GM12891 (cell line): ENCODE measurements at regions not wholly inside any gene's neighbourhood (a gene's known extent, or its start where the extent isn't known, plus 50 kb on each side); places are given as distances from the start of the nearest gene placed in this dataset.

Source experiments
- PAX5 ChIP-seq: IDR thresholded peaks from 2 replicates; pipeline ENCODE4 v1.6.1; 2011; ENCODE audit warnings: low read length, moderate library complexity, mild to moderate bottlenecking; ENCODE audit not compliant: insufficient read depth, severe bottlenecking
- POLR2A ChIP-seq: IDR thresholded peaks from 2 replicates; pipeline ENCODE4 v1.6.1; 2011; ENCODE audit warnings: low read depth, low read length, control low read depth
- POLR2AphosphoS5 ChIP-seq: IDR thresholded peaks from 2 replicates; pipeline ENCODE4 v1.6.1; 2011; ENCODE audit warnings: low read depth, low read length, control low read depth
- POU2F2 ChIP-seq: IDR thresholded peaks from 2 replicates; pipeline ENCODE4 v1.6.1; 2011; ENCODE audit warnings: low read depth, mild to moderate bottlenecking, control low read depth, low read length, moderate library complexity
- SPI1 ChIP-seq: IDR thresholded peaks from 2 replicates; pipeline ENCODE4 v1.6.1; 2011; ENCODE audit warnings: low read depth, low read length, control low read depth
- TAF1 ChIP-seq: IDR thresholded peaks from 2 replicates; pipeline ENCODE4 v1.6.1; 2011; ENCODE audit warnings: low read depth, low read length, control low read depth

DNA sequence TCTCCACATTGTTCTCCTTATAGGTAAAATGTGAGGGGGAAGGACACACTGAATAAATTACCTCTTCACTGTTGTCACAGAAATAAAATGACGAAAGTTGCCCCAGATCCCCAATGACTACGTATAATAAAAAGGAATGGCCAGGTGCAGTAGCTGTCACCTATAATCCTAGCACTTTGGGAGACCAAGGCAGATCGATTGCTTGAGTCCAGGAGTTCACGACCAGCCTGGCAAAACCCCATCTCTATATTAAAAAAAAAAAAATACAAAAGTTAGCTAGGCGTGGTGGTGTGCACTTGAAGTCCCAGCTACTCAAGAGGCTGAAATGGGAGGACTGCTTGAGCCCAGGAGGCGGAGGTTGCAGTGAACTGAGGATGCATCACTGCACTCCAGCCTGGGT, 82.2 kb upstream of the APC start:
- TF ChIP-seq POLR2A (no peak), POLR2AphosphoS5 (no peak), TAF1 (no peak), PAX5 (no peak), POU2F2 (no peak), SPI1 (no peak)
